H1 (cell line): ENCODE measurements at regions not wholly inside any gene's neighbourhood (a gene's known extent, or its start where the extent isn't known, plus 50 kb on each side); places are given as distances from the start of the nearest gene placed in this dataset.

Source experiments
- CTCF ChIA-PET: fragments of 300-600 bp; sonication (Branson Sonifier 250); formaldehyde crosslinking; loops from one replicate; lab custom pipeline; 2021; ENCODE audit not compliant: partially characterized antibody; lab: Charles Lee
- POLR2A ChIA-PET: fragments of 300-600 bp; sonication (Branson Sonifier 250); formaldehyde crosslinking; loops from one replicate; lab custom pipeline; 2021; ENCODE audit warnings: inconsistent platforms; ENCODE audit not compliant: partially characterized antibody; lab: Charles Lee
- DNase-seq, 2 experiments: peaks; one replicate each; pipeline versions ENCODE4 v3.0.0 to v3.0.0-alpha.2; 2010 to 2022; ENCODE audit warnings: low spot score in 2 of 2, low read depth in 1 of 2, mixed read lengths in 1 of 2
- FAIRE-seq: peaks from 2 replicates; lab custom pipeline; 2011; peaks lifted over from hg19 to GRCh38; lab: Jason Lieb, UNC
- H2AFZ ChIP-seq: 2 replicates; pipeline ENCODE4 v1.8.1; 2012; ENCODE audit warnings: low read length, inconsistent platforms
- H2AK5ac ChIP-seq: 2 replicates; pipeline ENCODE4 v1.6.1; 2013; ENCODE audit warnings: low read depth, low read length
- H2BK120ac ChIP-seq: replicated peaks from 2 replicates; pipeline ENCODE3; 2013; ENCODE audit warnings: low read depth, low read length, inconsistent platforms
- H2BK12ac ChIP-seq: 2 replicates; pipeline ENCODE4 v1.6.1; 2013; ENCODE audit warnings: low read depth, low read length
- H2BK15ac ChIP-seq: 2 replicates; pipeline ENCODE4 v1.6.1; 2013; ENCODE audit warnings: low read length
- H2BK20ac ChIP-seq: 2 replicates; pipeline ENCODE4 v1.6.1; 2013; ENCODE audit warnings: low read length
- H2BK5ac ChIP-seq: 2 replicates; pipeline ENCODE4 v1.6.1; 2013; ENCODE audit warnings: low read depth, low read length
- H3K14ac ChIP-seq: 2 replicates; pipeline ENCODE4 v1.6.1; 2013; ENCODE audit warnings: inconsistent platforms; ENCODE audit not compliant: insufficient read length
- H3K18ac ChIP-seq: 2 replicates; pipeline ENCODE4 v1.6.1; 2013; ENCODE audit warnings: low read length; ENCODE audit errors: extremely low read depth
- H3K23ac ChIP-seq: 2 replicates; pipeline ENCODE4 v1.6.1; 2013; ENCODE audit warnings: inconsistent platforms; ENCODE audit not compliant: insufficient read length
- H3K23me2 ChIP-seq: 2 replicates; pipeline ENCODE4 v1.6.1; 2013; ENCODE audit warnings: low read depth, low read length
- H3K27ac ChIP-seq: 2 replicates; pipeline ENCODE4 v1.6.1; 2011; ENCODE audit warnings: low read depth, low read length, inconsistent platforms
- H3K27me3 ChIP-seq, 4 experiments: replicated peaks in 1 of 4; 1 replicate in 1 of 4; 2 replicates in 3 of 4; pipeline versions ENCODE4 v1.6.1 to v1.8.1; 2011 to 2013; ENCODE audit warnings: low read length in 3 of 4, mild to moderate bottlenecking in 3 of 4, inconsistent platforms in 2 of 4, mixed read lengths in 2 of 4, moderate library complexity in 1 of 4; ENCODE audit not compliant: control insufficient read depth in 3 of 4, insufficient read depth in 3 of 4; ENCODE audit errors: extremely low read depth in 1 of 4
- H3K36me3 ChIP-seq, 4 experiments: 2 replicates each; pipeline versions ENCODE4 v1.6.1 to v1.8.1; 2011 to 2013; ENCODE audit warnings: mild to moderate bottlenecking in 4 of 4, low read length in 3 of 4, moderate library complexity in 2 of 4, control low read depth in 1 of 4, inconsistent platforms in 1 of 4; ENCODE audit not compliant: insufficient read depth in 4 of 4, control insufficient read depth in 2 of 4
- H3K4ac ChIP-seq: replicated peaks from 2 replicates; pipeline ENCODE3; 2013; ENCODE audit warnings: low read length, low read depth, mixed read lengths, inconsistent platforms; ENCODE audit not compliant: insufficient read length
- H3K4me1 ChIP-seq, 4 experiments: replicated peaks in 1 of 4; 1 replicate in 1 of 4; 2 replicates in 3 of 4; pipeline versions ENCODE4 v1.6.1 to v1.8.1; 2011 to 2013; ENCODE audit warnings: low read length in 3 of 4, inconsistent platforms in 2 of 4, mixed read lengths in 1 of 4; ENCODE audit not compliant: insufficient read depth in 4 of 4, control insufficient read depth in 3 of 4
- H3K4me2 ChIP-seq, 2 experiments: 2 replicates each; pipeline versions ENCODE4 v1.6.1 to v1.8.1; 2011 to 2013; ENCODE audit warnings: low read depth in 2 of 2, low read length in 2 of 2, control low read depth in 1 of 2, inconsistent platforms in 1 of 2, mild to moderate bottlenecking in 1 of 2; ENCODE audit not compliant: insufficient read depth in 1 of 2
- H3K4me3 ChIP-seq, 4 experiments: fragments of 200-600, 300-600 bp in 1 of 4; sonication (generic), shearing (Covaris generic), sonication (Bioruptor Twin) in 1 of 4; 2 replicates each; pipeline versions ENCODE4 v1.5.1 to v1.8.1; 2011 to 2016; ENCODE audit warnings: low read length in 4 of 4, low read depth in 3 of 4, control low read depth in 2 of 4, inconsistent platforms in 2 of 4, mild to moderate bottlenecking in 2 of 4, mixed read lengths in 1 of 4, moderate library complexity in 1 of 4; ENCODE audit not compliant: insufficient read depth in 2 of 4; ENCODE audit errors: extremely low read depth in 1 of 4
- H3K56ac ChIP-seq: replicated peaks from 2 replicates; pipeline ENCODE3; 2013; ENCODE audit warnings: low read depth, mild to moderate bottlenecking, mixed read lengths, low read length, inconsistent platforms; ENCODE audit not compliant: insufficient read length
- H3K79me1 ChIP-seq: 2 replicates; pipeline ENCODE4 v1.6.1; 2013; ENCODE audit warnings: low read depth, low read length, control low read depth
- H3K79me2 ChIP-seq, 2 experiments: 2 replicates each; pipeline versions ENCODE4 v1.6.1 to v1.8.1; 2012 to 2013; ENCODE audit warnings: low read length in 2 of 2, mild to moderate bottlenecking in 2 of 2, inconsistent platforms in 1 of 2; ENCODE audit not compliant: insufficient read depth in 2 of 2, control insufficient read depth in 1 of 2
- H3K9ac ChIP-seq, 4 experiments: replicated peaks in 1 of 4; 1 replicate in 1 of 4; 2 replicates in 3 of 4; pipeline versions ENCODE4 v1.6.1 to v1.8.1; 2011 to 2013; ENCODE audit warnings: low read depth in 3 of 4, low read length in 3 of 4, control low read depth in 2 of 4, mild to moderate bottlenecking in 2 of 4, moderate library complexity in 2 of 4, inconsistent platforms in 1 of 4; ENCODE audit errors: extremely low read depth in 1 of 4
- H3K9me3 ChIP-seq, 2 experiments: 2 replicates each; pipeline versions ENCODE4 v1.6.1 to v1.8.1; 2012 to 2013; ENCODE audit warnings: mild to moderate bottlenecking in 2 of 2, moderate library complexity in 2 of 2, control low read depth in 1 of 2, inconsistent platforms in 1 of 2, low read depth in 1 of 2, low read length in 1 of 2, mixed read lengths in 1 of 2; ENCODE audit not compliant: insufficient read depth in 2 of 2
- H4K20me1 ChIP-seq, 2 experiments: replicated peaks in 1 of 2; 2 replicates each; pipeline versions ENCODE3 to v1.8.1; 2011 to 2013; ENCODE audit warnings: inconsistent platforms in 2 of 2, low read length in 2 of 2, mild to moderate bottlenecking in 1 of 2; ENCODE audit not compliant: insufficient read depth in 2 of 2, control insufficient read depth in 1 of 2
- H4K5ac ChIP-seq: 2 replicates; pipeline ENCODE4 v1.6.1; 2013; ENCODE audit warnings: low read length, low read depth, mixed read lengths, inconsistent platforms; ENCODE audit not compliant: insufficient read length
- H4K8ac ChIP-seq: 2 replicates; pipeline ENCODE4 v1.8.0; 2013; ENCODE audit warnings: mild to moderate bottlenecking, moderate library complexity, low read length, inconsistent platforms; ENCODE audit not compliant: insufficient read depth; ENCODE audit errors: extremely low read depth
- H4K91ac ChIP-seq: replicated peaks from 2 replicates; pipeline ENCODE3; 2013; ENCODE audit warnings: low read length, mixed read lengths, inconsistent platforms; ENCODE audit not compliant: insufficient read length
- ATF2 ChIP-seq: IDR thresholded peaks from 2 replicates; pipeline ENCODE4 v1.6.1; 2012; ENCODE audit warnings: low read length, inconsistent platforms
- BCL11A ChIP-seq, 2 experiments: IDR thresholded peaks; one replicate each; pipeline ENCODE4 v1.6.1; 2011; ENCODE audit warnings: low read depth in 2 of 2, low read length in 2 of 2, mild to moderate bottlenecking in 2 of 2
- CBX5 ChIP-seq: fragments of 300-800, 300-1000 bp; sonication (generic); IDR thresholded peaks from 2 replicates; pipeline ENCODE4 v1.7.1; 2016; ENCODE audit warnings: antibody characterized with exemption, low read length, low read depth
- CHD1 ChIP-seq: IDR thresholded peaks from 2 replicates; pipeline ENCODE4 v1.6.1; 2012; ENCODE audit warnings: low read depth, low read length, improper control_type of control experiment
- E2F6 ChIP-seq: IDR thresholded peaks from 2 replicates; pipeline ENCODE4 v1.6.1; 2012; ENCODE audit warnings: inconsistent platforms
- GTF2F1 ChIP-seq: IDR thresholded peaks from 2 replicates; pipeline ENCODE4 v1.6.1; 2012; ENCODE audit warnings: low read depth, low read length, improper control_type of control experiment, borderline replicate concordance
- JUN ChIP-seq: IDR thresholded peaks from 2 replicates; pipeline ENCODE4 v1.6.1; 2011; ENCODE audit warnings: low read depth, mild to moderate bottlenecking, improper control_type of control experiment, low read length
- JUND ChIP-seq: IDR thresholded peaks from 2 replicates; pipeline ENCODE4 v1.6.1; 2011; ENCODE audit warnings: mild to moderate bottlenecking, improper control_type of control experiment, low read length
- SIRT6 ChIP-seq: IDR thresholded peaks from one replicate; pipeline ENCODE4 v1.7.1; 2012; ENCODE audit warnings: low read length, inconsistent platforms
- ZNF274 ChIP-seq: IDR thresholded peaks from 2 replicates; pipeline ENCODE4 v1.7.0; 2012; ENCODE audit warnings: low read length, borderline replicate concordance; ENCODE audit errors: extremely low read depth
- WGBS, 2 experiments: shearing (Covaris generic) in 1 of 2; methylation state at CpG; one replicate each; pipeline versions ENCODE4 v1.1.6 to v1.1.7; 2013 to 2015; ENCODE audit warnings: low lambda C conversion rate in 2 of 2, mixed read lengths in 2 of 2, inconsistent platforms in 1 of 2, low coverage in 1 of 2, missing lambda C conversion rate in 1 of 2; ENCODE audit not compliant: insufficient replicate concordance in 2 of 2, insufficient coverage in 1 of 2, insufficient read length in 1 of 2; ENCODE audit errors: extremely low coverage in 1 of 2, missing lambda C conversion rate in 1 of 2; 5-methylcytosine and 5-hydroxymethylcytosine counted together

GRCh38 chr11:46200537-46201281, 76.8 kb upstream of the CREB3L1 start:
- Histone ChIP-seq H4K91ac (no peak overlapping the region), H2BK120ac (no peak overlapping the region), H3K4ac (no peak overlapping the region), H2BK12ac (no peak overlapping the region), H3K79me2 (no peaks in the 10 kb centered on the region), H3K4me1 (peaks cover 0 to 6% (median 3%) of the 10 kb centered on the region in 4 experiments; a peak in 4 of 7 replicates), H3K18ac (no peak overlapping the region), H4K5ac (no peak overlapping the region), H3K9ac (no peak overlapping the region), H2BK5ac (no peak overlapping the region; the same call in 1 of the 2 replicates), H3K4me2 (no peak overlapping the region), H3K27me3 (no peaks in the 10 kb centered on the region), H3K79me1 (no peaks in the 10 kb centered on the region), H4K8ac (no peak overlapping the region), H3K56ac (no peak overlapping the region), H2AFZ (peak overlapping the region; percentile 3; the same call in 1 of the 2 replicates), H3K9me3 (no peaks in the 10 kb centered on the region), H3K36me3 (no peaks in the 10 kb centered on the region), H3K23me2 (peaks cover 2% of the 10 kb centered on the region; the same call in 1 of the 2 replicates), H3K14ac (no peak overlapping the region), H2BK20ac (0 out of 2 replicates have a peak overlapping the region, but pooled peaks have one; percentile 78), H2BK15ac (no peak overlapping the region), H3K4me3 (no peak overlapping the region), H4K20me1 (no peaks in the 10 kb centered on the region), H2AK5ac (no peak overlapping the region), H3K23ac (no peak overlapping the region), H3K27ac (no peak overlapping the region)
- DNase-seq (peak in 1 of 2 experiments; percentile 42), FAIRE-seq (no peak)
- WGBS, 2 experiments, result 79% methylated on average over 10 of the region's 10 CpGs; no CpG with 5 or more reads in 1 of the 2 experiments
- ChIA-PET POLR2A (no interaction called here), CTCF (interaction anchor here (0.7 kb wide), 1 partner anchor 66 kb away, joined by 3 read pairs; no protein-coding TSS in a partner anchor)
- TF ChIP-seq ATF2 (no peak), JUND (no peak), GTF2F1 (no peak), CHD1 (no peak), BCL11A (IDR thresholded peaks at IDR 0.05; ENCODE audit: low read depth in 2 of 2, low read length in 2 of 2) (no peak), SIRT6 (no peak), E2F6 (no peak), JUN (no peak), ZNF274 (no peak), CBX5 (no peak)
